NCI-H774 (cell line): ENCODE measurements at regions not wholly inside any gene's neighbourhood (a gene's known extent, or its start where the extent isn't known, plus 50 kb on each side); places are given as distances from the start of the nearest gene placed in this dataset.
"Not testable (repeated sequence)": the region's sequence is repeated elsewhere in the genome, so short reads cannot be mapped to it uniquely, and the experiment has no call there.

Source experiments
- DNase-seq: peaks from one replicate; lab custom pipeline; 2025; lab: John Stamatoyannopoulos, UW

DNA sequence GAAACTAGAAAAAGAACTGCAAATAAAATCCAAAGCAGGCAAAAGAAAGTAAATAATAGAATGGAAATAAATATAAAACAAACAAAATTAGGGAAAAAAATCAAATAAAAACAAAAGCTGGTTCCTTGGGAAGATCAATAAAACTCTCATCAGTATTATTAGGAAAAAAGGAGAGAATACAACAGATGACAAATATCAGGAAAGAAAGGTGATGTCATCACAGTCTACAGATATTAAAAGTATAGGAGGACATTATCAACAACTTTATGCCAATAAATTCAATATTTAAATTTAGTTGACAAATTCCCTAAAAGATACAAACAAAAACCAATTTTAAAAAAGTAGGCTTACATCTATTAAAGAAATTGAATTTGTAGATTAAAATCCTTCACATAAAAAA, 107.4 kb upstream of the FOXN3 start:
- no peak for DNase-seq

DNA sequence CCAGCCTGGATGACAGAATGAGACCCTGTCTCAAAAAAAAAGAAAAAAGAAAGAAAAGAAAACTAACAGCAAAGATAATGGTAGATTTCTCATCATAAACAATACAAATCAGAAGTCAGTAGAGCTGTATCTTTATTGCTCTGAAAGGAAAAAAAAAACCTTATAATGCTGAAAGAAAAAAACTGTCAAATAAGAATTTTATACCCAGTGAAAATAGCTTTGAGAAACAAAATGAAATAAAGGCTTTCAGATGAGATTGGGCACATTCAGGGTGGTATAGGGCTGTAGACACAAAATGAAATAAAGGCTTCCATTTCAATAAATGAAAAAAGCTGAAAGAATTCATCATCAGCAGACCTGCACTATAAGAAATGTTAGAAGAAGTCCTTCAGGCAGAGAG, 105.0 kb upstream of the FOXN3 start:
- no peak for DNase-seq

DNA sequence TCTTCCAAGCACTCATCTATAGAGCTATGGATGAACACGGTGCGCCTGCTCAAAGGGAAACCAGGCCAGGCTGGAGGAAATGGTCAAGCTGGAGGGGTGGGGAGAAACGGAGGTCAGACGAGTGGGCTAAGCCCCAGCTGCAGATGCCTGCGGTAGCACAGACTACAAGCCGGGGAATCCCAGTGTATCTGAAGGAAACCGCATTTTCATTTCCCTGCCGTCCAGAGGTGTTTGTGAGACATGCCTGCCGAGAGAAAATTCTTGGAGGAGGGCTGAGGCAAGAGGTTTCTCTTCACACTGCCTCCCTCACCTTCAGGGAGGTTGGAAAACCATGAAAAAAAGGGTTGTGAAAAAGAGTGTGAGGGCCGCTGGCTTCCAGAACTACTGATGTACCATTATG, 102.0 kb upstream of the FOXN3 start:
- no peak for DNase-seq

DNA sequence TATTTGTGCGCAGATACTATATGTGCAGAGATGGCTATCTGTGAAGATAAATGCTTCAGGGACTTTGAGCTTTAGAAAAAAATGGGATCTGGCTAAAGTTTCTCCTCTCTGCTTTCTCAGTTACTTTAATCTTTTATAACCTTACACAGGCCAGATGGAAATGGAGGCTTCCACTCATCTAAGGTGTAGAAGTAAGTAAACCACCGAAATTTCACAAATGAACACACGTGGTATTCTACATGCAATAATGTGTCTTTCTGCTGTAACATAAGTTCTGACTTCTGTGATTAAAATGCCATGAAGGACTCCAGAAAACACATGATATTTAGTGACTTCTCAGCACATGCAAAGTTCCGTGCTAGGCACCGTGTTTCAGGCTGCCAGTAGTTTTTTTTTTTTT, 99.1 kb upstream of the FOXN3 start:
- no peak for DNase-seq

DNA sequence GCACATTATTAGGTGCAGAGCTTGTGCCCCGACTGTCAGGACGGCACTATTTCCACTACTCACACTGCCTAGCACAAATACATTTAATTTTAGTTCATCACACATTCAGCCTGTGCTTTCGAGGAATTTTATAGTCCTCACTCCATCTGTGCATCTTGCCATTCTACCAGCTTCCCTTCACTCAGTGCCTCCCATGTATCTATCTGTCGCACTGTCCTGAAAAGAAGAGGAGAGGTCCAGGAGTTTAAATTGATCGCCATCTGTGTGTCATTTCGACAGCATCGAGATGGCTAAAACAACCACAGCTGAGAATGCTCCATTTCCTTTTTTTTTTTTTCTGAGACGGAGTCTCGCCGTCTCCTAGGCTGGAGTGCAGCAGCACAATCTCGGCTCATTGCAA, 97.6 kb upstream of the FOXN3 start:
- no peak for DNase-seq

DNA sequence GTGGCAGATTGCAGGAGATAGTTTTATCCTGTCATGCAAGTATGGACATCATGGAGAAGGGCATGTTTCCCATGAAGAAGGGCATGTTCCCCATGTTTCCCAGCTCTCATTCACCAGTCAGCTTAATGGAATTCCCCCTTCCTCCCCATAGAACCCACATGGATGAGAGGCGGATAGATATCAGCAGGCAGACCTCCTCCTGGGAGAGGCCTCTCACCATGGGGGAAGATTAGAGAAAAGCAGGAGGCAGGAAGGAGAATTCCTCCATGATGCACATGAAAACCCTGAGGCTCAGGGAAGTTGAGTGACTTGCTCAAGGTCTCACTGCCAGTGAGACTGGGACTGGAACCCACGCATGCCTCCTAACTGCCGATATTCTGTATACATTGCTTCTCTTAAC, 92.9 kb upstream of the FOXN3 start:
- DNase-seq, result no peak

DNA sequence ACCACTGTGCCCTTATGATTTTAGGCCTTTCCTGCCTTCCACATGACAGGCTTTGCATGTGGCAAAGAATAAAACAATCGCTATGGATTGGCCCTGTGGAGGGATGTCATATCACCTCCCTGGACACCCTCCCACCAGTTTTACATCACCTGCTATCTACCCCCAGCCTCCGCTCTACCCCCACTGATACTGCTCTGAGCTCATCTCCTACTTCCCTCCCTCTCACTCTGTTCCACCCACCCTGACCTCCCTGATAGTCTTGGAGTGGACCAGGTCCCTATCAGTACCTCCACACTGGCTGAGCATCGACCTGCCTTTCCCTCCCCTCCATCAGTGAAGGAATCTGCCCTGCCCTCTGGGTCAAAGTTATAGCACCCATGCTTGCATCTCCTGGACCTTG, 91.8 kb upstream of the FOXN3 start:
- no peak for DNase-seq

DNA sequence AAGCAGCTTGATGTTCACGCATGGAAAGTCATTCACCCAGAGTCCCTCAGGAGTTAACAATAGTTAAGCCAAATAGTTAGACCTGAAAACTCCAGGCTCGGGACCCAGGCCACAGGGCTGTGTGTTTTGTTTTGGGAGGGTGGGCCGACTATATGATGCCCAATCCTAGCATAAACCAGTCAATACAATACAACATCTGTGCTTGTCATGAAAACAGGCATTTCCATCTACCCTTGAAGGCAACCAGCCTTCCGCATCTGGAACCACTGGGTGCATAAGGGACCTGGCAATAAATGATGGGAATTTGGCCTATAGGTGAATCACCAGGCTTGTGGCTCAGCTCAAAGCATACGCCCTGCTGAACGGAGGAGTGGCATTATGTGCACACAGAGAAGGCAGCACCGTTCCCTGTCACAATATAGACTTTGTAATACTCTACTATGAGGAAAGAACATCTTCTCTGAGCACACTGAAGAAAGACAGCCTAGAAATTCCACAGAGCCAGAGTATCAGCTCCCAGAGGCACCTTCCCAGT, 91.0 kb upstream of the FOXN3 start:
- DNase-seq, result no peak

DNA sequence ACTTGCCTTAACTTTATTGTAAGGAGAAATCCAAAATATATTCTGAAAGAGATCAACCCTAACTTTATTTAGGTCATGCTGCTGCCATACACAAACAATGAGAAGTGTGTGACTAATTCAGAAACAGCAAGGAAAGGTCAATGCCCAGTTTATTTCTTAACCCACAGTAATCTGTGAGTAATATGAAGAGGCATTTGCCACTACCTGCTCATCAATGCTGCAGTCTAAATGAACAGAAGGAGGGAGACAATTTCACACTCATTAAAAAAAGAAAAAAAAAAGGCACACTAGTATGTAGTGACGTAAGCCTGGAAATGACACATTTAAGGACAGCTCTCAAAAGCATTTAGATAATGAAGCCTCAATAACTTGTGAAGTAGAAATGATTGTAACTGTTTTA, 90.5 kb upstream of the FOXN3 start:
- DNase-seq, result no peak

DNA sequence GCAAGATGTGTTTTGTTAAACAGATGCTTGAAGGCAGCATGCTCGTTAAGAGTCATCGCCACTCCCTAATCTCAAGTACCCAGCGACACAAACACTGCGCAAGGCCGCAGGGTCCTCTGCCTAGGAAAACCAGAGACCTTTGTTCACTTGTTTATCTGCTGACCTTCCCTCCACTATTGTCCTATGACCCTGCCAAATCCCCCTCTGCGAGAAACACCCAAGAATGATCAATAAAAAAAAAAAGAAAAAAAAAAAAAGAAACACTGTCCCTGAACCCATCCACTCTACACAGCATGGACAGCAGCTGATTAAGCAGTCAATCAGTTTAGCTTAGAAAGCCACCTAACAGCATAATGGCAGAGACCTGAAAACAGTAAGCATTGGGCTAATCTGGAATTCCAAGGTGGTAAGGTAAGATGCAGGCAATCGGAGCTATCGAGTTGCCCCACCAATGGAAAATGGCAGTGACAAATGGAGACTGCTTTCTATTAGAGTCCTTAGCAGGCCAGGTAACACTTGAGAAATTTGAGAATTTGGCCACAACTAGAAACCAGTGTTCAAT, 89.9 kb upstream of the FOXN3 start:
- not testable (repeated sequence) for DNase-seq

DNA sequence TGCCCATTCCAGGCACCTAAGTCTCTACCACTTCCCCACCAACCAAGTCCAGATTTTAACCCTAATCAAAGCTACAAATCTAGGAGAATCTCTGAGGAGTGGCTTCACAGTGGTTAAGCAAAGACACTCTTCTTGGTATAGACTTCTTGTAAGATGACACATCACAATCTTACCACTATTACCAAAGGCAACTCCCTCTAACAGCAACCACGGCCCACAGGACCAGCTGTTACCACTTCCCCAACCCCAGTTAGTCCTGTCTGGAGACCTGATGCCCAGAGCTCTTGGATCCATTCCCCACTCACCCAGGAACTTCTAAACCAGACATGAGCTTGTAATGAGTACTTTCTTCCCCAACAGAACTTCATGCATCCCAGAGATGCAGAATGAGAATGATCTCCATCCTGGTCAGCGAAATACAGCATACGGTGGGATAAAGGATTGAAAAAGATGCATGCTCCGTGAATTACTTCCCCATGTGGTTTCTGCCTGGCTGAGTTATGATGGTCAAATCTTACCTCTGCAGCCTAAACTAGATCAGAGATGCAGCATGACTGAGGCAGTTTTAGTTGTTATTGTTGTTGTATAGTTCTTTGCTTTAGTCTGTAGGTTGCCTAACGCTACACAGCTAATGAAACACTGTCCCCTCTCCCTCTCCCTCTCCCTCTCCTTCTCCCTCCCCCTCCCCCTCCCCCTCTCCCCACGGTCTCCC, 87.7 kb upstream of the FOXN3 start:
- no peak for DNase-seq

DNA sequence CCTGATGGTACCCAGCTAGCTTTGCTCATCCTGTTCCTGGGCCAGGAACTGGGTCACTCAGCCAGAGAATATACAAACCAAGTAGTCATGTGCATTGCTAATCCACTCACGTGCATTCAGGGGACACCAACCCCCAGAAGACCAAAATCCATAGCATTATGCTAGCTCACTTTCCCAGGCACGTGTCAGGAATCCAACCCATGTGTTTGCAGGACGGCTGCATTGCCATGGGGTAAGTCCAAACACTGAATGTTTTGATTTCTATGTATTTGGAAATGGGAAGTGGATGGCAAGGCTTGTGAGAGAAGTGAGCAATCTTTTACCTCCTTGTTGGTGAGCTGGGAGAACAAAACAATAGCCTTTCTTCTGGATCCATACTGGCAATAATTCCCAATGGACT, 87.1 kb upstream of the FOXN3 start:
- no peak for DNase-seq

DNA sequence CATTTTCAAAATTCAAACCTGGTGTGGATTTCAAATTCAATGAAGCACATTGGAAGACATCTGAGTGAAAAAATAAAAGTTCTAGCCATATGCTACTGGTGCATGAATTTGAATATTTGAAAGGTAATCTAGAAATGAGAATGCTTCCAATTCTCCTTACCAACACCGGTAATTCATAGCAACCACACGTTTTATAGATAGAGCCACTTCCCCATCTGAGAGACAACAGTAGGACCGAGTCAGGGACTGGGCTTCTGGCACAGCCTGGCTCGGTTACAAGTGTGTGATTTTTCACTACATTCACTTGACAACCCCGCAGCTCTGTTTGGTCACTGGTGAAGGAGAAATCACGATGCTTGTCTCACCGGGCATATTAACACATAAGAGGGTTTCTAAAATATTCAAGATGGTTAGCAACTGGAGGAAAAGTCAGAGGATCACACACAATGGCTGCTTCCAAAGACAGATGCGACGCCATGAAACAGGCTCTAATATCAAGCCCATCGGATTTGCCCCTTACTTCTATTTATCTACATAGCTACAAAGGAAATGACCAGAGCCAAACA, 86.5 kb upstream of the FOXN3 start:
- no peak for DNase-seq

DNA sequence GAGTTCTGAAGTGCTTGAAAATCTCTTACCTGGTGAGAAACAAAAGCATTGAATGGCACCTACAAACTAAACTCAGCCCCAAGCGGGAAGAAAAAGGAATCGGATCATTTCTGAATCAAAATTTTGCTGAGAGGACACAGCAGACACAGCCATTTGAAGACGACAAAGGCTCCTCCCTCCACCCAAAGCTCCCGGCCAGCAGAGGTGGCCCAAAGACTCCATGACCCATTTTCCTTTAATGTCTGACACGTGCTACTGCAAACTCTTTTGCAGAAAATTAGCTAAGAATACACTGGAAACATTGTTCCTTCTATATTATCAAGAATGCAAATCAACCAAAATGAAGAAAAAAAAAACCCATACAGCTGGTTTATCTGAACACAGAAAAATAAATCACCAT, 85.9 kb upstream of the FOXN3 start:
- DNase-seq, result no peak

DNA sequence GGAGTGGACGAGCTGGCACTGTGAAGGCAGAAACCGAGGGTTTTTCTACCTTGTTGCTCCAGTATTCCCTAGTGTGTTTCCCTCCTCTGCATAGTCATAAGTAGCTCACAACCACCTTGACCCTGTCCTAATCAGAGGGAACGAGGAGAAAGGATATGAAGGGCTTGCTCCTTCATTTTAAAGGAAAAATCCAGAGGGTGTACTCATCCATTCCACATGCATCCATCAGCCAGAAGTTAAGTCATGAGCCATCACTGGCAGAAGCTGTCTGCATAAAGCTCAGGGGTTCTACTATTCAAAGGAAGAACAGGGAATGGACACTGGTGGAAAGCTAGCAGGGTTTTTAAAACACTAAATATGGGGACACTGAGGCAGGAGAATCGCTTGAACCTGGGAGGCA, 84.3 kb upstream of the FOXN3 start:
- no peak for DNase-seq

DNA sequence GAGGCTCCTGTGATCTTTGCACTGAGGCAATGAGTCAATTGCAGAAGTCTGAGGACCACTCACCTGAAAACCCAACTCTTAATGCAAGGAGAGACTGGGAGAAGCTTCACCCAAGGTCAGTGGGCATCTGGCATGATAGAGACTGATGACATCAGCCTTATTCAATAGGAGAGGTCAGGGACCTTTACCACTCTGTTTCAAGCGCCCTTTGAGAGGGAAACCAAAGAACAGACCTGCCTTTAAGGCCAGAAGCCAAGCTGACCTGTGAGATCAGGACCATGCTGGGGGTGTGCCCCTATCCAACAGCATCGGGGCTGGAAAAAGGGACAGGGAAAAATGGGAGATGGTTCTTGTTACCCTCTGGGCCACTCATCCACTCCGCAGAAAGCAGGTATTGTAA, 83.3 kb upstream of the FOXN3 start:
- no peak for DNase-seq

DNA sequence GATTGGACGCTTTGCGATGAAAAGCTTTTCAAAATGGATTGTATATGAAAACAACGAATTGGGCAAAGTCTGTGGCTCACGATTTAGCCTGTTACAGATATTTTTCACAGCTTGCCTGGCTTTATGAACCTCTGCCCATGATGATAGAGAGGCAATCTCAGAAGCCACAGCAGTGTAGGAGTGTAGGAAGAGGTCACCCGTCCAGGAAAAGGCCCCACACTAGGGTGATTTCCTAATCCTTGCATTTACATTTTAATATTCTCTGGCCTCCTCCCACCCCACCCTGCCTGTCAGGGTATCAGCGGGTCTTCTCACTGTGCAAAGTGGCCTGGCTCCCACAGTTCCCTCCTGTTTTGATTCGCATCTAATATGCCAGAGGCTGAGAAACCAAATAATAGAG, 81.8 kb upstream of the FOXN3 start:
- DNase-seq, result no peak

DNA sequence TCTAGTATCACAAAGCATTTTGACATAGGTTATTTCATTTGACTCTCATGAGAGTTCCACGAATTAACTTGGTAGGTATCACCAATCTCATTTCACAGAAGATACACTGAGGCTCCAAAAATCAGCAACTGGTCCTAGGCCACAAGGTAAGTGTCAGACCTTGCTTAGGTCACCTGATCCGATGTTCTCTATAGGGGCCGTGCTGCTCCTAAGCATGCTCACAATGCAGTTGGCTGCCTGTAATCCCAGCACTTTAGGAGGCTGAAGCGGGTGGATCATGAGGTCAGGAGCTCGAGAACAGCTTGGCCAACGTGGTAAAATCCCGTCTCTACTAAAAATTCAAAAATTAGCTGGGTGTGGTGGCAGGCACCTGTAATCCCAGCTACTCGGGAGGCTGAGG, 78.7 kb upstream of the FOXN3 start:
- no peak for DNase-seq

DNA sequence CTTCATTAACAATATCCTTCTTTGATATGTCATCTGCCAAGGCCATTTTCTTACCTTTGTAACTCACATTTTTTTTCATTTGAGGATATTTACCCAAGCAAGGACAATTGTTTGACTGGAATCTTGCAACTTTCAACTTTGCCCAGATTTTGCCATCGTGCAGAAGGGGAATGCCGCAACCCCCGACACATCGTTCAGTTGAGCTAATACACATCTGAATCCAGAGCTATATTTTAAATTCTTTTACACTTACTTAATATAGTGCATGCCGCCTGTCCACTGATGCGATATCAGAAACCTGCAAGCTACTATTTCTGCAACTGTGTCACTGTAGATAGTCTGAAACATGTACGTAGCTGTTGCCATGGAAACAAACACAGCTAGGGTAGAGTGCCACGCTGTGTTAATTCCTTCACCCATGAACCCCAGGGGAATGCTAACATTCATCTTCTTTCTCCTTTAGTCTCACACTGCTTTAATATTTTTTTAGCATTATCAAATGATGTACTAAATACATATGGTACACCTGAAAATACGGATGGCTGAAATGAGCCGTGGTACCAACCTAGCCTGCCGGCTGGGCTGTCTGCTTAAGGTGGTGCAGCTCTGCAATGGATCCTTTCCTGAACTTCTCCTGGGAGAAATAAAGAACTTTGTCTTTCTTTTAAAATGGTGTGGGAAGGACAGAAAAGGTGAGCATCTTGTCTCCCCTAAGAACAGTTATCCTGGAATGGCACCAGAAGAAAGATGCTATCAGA, 77.0 kb upstream of the FOXN3 start:
- no peak for DNase-seq

DNA sequence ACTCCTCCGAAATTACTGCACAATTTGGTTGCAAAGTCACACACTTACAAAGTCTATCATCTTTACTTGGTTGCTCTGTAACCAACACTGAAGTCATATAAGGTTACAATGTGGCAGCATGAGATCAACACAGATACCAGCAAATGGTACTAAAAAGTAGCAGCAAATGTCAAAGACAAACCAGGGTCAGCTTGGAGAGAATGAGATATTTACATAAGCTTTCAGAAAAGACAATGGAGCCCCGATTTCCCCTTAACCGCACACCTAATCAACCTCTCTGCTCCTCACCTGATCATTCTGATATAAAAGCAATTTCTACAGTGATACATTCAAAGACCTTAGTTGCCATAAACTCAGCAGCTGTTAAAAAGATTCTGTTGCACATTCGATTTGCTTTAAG, 76.4 kb upstream of the FOXN3 start:
- no peak for DNase-seq

DNA sequence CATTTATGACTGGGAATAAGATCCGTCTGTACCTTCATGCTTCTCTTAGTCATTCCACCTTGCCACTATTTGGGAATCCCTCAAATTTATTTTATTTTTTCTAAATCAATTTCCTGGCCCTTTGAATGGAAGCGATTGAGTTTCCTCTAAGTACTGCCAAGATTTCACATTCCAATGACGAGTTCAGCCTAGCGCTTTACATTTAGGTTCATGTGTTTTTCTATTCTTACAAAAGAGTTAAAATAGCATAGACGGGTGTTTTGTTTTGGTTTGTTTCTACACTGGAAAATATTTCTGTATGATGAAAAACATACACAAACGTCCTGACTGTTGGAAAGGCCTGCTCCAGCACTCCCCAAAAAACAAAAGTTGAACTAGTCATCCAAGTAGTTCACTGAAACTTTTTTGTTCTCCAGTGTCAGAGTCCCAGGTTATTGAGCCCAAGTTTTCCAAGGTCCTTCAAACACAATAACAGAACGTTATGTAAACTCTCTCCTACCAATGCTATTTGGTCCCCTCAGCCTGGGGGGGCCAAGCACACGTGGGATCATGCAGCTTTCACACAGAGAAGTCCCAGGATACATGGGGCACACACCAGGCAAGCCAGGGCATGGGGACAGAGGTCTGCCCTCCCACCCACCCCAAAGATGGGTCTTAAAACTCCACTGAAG, 74.8 kb upstream of the FOXN3 start:
- no peak for DNase-seq

DNA sequence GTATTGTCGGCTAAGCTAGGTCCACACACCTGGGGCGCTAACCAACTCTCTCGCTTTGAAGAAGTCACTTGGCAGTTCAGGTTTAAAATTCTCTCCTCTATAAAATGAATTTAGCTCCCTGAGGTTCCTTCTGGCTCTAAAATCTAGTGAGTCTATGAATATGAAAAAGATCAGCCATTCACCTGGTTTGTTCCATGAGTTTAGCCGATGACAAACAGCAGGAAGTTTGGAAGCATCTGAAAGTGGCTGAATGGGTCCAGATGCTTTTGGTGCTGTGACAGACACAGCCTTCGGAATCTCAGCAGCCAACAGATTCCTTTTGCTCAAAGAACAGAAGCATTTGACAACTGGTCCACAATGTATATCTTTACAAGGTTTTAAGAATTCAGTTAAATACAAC, 73.4 kb upstream of the FOXN3 start:
- no peak for DNase-seq
